NCI-H2081 (cell line): ENCODE measurements at regions not wholly inside any gene's neighbourhood (a gene's known extent, or its start where the extent isn't known, plus 50 kb on each side); places are given as distances from the start of the nearest gene placed in this dataset.
"Not testable (repeated sequence)": the region's sequence is repeated elsewhere in the genome, so short reads cannot be mapped to it uniquely, and the experiment has no call there.

Source experiments
- DNase-seq, 2 experiments: peaks; one replicate each; lab custom pipeline; 2025; lab: John Stamatoyannopoulos, UW

DNA sequence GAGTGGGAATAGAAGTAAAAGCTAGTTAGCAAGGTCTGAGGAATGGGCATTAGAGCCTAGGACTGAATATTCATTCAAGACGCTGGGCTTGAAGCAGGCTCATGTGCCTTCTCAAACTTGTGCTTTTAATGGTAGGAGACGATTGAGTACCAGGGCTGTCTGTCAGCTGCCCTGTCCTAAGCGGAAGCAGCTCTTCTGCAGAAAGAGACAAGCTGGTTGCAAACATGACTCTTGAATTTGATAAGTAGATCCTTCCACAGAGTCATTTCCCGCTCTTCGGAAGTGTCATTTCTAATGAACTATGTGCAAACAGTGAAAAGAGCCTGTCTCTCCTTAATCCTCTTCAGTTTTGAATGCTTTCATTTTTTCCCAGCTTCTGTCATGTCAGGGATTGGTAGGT is 176.4 kb downstream of the TFAP2B start:
- DNase-seq, result no peak

DNA sequence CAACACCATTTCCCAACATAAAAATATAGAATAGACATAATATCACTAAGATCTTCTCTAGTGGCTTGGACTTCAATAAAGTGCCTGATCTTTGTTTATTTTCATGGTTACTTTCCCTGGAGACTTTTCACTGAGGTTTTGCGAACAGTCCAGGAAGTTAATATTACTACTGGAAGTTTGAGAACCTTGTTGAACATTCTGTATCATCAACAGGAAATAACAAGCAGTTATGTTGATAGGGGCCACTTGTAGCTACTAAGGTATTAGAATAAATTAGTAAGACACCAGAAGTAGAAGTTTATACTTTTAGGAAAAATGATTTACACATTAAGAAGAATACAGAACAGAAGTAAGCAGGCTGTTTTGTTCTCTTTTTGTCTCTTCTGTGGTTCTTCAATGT is 180.2 kb downstream of the TFAP2B start:
- no peak for DNase-seq

GRCh38 chr6:51001399-51001798 is 182.7 kb downstream of the TFAP2B start:
- no peak for DNase-seq

DNA sequence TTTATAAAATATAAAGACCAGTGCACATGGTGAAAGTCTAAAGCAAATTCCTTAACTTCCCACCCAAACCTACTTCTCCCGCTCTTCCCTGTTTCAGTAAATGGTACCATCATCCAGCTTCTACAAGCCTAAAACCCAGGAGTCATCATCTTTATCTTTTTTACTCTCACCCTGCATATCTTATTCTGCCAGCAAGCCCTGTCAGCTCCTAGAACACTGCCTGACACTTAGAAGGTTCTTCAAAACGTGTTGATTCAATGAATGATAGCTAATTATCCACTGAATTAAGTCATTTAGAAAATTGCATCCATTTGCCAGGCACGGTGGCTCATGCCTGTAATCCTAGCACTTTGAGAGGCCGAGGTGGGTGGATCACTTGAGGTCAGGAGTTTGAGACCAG is 185.7 kb downstream of the TFAP2B start:
- no peak for DNase-seq

GRCh38 chr6:51005779-51006178 is 187.1 kb downstream of the TFAP2B start:
- no peak for DNase-seq

GRCh38 chr6:51007237-51007636 is 188.6 kb downstream of the TFAP2B start:
- no peak for DNase-seq

- DNase-seq, result not testable (repeated sequence)
Observed at GRCh38 chr6:51008693-51009092, 190.0 kb downstream of the TFAP2B start.

GRCh38 chr6:51013376-51013775 is 194.7 kb downstream of the TFAP2B start:
- DNase-seq, result no peak

DNA sequence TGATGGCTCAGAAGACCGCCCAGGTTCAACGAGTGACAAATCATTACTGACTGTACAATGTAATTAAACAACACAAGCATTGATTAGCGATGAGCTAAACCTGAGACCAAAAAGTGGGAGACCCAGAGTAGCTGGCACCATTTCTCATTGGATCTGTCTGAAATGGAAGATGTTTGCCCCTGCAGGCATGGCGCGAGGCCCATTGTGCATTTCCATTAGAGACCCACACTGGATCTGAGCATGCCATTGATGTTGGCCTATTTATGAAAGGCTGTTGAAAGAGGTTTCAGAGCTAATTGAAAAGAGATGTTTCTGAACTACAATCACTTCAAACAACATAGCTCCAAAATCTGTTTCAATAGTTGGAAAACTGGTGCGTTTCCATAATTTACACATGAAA is 196.7 kb downstream of the TFAP2B start:
- no peak for DNase-seq

DNA sequence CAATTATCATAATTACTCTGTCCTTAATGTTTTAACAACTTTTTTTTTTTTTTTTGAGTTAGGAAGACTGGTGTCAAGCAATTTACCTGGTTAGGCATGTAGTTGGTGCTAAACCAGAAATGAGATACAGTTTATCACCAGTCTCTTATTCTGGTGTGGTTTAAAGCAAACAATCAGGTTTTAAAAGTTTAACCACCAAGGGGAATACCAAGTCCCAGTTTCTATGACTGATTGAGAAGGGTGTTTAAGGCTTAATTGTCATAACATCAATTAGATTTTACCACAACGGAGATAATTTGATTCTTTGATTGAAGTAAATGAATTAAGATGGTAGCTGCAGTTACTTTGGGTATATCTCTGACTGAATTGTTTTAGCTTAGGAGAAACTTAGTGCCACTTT is 197.8 kb downstream of the TFAP2B start:
- no peak for DNase-seq

DNA sequence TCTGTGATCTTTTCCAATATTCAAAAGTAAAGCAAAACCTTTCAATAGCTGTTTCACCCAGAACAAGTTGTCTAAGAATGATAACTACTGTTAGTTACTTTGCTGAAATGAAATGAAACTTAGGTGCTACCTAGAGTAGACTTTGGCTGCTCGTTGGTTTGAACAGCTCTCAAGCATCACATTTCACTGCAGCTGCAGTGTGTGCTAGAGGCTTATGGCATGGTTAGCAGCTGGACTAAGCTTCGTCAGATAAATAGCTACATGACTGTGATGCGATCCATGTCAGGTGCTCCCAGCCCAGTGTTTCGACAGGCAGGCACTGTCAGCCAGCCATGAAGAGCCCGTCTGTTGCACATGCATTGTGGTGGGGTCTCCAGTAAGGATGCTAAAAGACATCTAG is 201.1 kb downstream of the TFAP2B start:
- no peak for DNase-seq

DNA sequence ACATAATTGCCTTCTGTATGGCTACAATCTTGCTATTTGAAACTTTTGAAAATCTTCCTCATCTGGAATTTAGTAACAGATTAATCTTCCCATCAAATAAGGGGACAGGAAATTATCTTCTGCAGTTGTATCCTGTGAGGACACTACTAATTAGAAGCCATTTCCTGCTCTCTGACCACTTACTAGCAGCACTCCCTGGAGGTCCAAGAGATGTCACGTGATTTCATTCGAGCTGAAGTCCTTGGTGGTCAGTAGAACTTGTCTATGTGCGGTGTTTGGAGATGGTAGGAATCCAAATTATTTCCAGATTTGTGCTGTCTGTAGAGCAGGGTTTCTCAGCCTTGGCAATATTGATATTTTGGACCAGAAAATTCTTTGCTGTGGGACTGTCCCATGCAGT is 202.5 kb downstream of the TFAP2B start:
- no peak for DNase-seq

GRCh38 chr6:51024126-51024525 is 205.5 kb downstream of the TFAP2B start:
- DNase-seq, result no peak

DNA sequence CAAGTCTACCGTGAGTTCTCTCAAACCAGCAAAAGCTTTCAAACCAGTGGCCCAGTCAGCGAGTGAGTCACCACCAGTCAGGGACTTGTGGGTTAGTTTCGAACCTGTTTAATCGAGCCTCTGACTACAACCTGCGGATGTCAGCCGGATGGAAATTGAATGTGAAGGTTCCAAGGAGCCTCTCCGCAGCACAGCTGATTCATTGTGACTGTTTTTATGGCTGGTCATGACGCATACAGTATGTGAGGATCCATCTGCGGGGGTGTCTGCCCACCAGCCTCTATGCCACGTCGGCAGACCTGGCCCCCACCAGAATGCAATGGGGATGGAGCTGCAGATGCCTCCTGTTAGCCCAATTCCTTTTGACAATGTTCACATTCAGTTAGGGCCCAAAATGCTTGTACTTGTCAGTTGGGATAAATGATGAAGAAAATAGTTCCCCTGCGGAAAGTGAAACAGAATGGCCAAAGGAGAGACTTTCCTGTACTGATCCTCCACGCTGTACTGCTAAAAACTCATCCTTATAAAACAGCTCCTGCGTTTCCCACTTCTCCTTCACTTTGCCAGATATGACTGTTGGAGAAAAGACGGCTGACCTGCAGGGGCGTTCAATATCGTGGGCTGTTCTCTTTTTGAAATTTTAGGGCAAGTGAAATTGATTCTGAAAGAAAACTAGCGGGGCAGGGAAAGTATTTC is 206.6 kb downstream of the TFAP2B start:
- DNase-seq, result no peak

GRCh38 chr6:51027283-51028065 is 208.8 kb downstream of the TFAP2B start:
- no peak for DNase-seq

- no peak for DNase-seq
Observed at GRCh38 chr6:51028276-51028675, 209.6 kb downstream of the TFAP2B start.

- no peak for DNase-seq
Observed at GRCh38 chr6:51029561-51029960, 210.9 kb downstream of the TFAP2B start.

- DNase-seq, result peak in 1 of 2 experiments; percentile 1
Observed at GRCh38 chr6:51045548-51045947, 226.9 kb downstream of the TFAP2B start.

- no peak for DNase-seq
Observed at GRCh38 chr6:51049288-51049982, 230.8 kb downstream of the TFAP2B start.

GRCh38 chr6:51049983-51050877 is 231.6 kb downstream of the TFAP2B start:
- no peak for DNase-seq

DNA sequence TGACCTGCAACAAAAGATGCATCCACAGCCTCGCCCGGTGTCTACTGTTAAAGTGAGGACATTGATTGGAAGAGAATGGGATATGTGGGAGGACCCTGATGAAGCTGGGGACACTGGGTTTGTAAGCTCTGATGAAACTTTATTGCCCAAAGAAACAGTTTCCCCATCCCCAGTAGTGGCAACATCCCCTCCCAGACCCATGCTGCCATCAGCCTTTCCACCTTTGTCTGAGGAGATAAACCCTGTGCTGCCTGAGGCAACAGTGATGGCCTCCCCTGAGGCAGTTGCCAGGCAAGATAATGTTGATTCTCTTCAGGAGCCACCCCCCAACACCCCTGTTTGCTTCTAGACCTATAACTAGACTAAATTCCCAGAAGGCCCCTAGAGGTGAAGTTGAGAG is 234.0 kb downstream of the TFAP2B start:
- DNase-seq, result not testable (repeated sequence)

DNA sequence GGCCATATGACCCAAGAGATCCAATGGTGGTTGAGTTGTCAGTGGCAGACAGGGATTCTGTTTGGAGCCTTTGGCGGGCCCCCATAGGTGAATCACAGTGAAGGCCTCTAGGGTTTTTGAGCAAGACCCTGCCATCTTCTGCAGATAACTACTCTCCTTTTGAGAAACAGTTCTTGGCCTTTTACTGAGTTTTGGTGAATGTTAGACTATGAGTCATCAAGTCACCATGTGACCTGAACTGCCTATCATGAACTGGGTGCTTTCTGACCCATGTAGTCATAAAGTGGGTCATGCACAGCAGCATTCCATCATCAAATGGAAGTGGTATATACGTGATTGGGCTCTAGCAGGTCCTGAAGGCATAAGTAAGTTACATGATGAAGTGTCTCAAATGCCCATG is 236.6 kb downstream of the TFAP2B start:
- not testable (repeated sequence) for DNase-seq
